ENCODE measurements at regions not wholly inside any gene's neighbourhood (a gene's known extent, or its start where the extent isn't known, plus 50 kb on each side); places are given as distances from the start of the nearest gene placed in this dataset.

GRCh38 chr20:57890202-57890800 is 180.5 kb upstream of the PMEPA1 start:
- DNase-seq = no peak

- DNase-seq = no peak
Observed at GRCh38 chr20:57888591-57888990, 178.8 kb upstream of the PMEPA1 start.

- no peak for DNase-seq
Observed at GRCh38 chr20:57884956-57885355, 175.1 kb upstream of the PMEPA1 start.

- no peak for DNase-seq
Observed at GRCh38 chr20:57883761-57884160, 173.9 kb upstream of the PMEPA1 start.

- no peak for DNase-seq
Observed at GRCh38 chr20:57883224-57883623, 173.4 kb upstream of the PMEPA1 start.

- DNase-seq = no peak
Observed at GRCh38 chr20:57882451-57883161, 172.8 kb upstream of the PMEPA1 start.

- no peak for DNase-seq
Observed at GRCh38 chr20:57881466-57882385, 171.9 kb upstream of the PMEPA1 start.

GRCh38 chr20:57880571-57880892 is 170.7 kb upstream of the PMEPA1 start:
- no peak for DNase-seq

GRCh38 chr20:57879779-57880570 is 170.2 kb upstream of the PMEPA1 start:
- DNase-seq = no peak

GRCh38 chr20:57879437-57879778 is 169.6 kb upstream of the PMEPA1 start:
- no peak for DNase-seq

GRCh38 chr20:57878786-57879424 is 169.1 kb upstream of the PMEPA1 start:
- no peak for DNase-seq

GRCh38 chr20:57877995-57878394 is 168.2 kb upstream of the PMEPA1 start:
- DNase-seq = no peak

- DNase-seq = no peak
Observed at GRCh38 chr20:57877131-57877824, 167.5 kb upstream of the PMEPA1 start.

GRCh38 chr20:57876163-57876562 is 166.3 kb upstream of the PMEPA1 start:
- no peak for DNase-seq

- DNase-seq = no peak
Observed at GRCh38 chr20:57874141-57874540, 164.3 kb upstream of the PMEPA1 start.

GRCh38 chr20:57872816-57873409 is 163.1 kb upstream of the PMEPA1 start:
- no peak for DNase-seq

- no peak for DNase-seq
Observed at GRCh38 chr20:57871237-57871632, 161.4 kb upstream of the PMEPA1 start.

- DNase-seq = no peak
Observed at GRCh38 chr20:57870597-57871236, 160.9 kb upstream of the PMEPA1 start.

GRCh38 chr20:57869951-57870315 is 160.1 kb upstream of the PMEPA1 start:
- no peak for DNase-seq

GRCh38 chr20:57869291-57869950 is 159.6 kb upstream of the PMEPA1 start:
- DNase-seq = no peak

- DNase-seq = no peak
Observed at GRCh38 chr20:57868310-57868709, 158.5 kb upstream of the PMEPA1 start.
